Activated CD8-positive, alpha-beta memory T cell treated with anti-CD3 and anti-CD28 coated beads for 4 hours (primary cell): ENCODE measurements at regions not wholly inside any gene's neighbourhood (a gene's known extent, or its start where the extent isn't known, plus 50 kb on each side); places are given as distances from the start of the nearest gene placed in this dataset.
"Not testable (repeated sequence)": the region's sequence is repeated elsewhere in the genome, so short reads cannot be mapped to it uniquely, and the experiment has no call there.

Experiments
- DNase-seq, 2 donors: peaks; one replicate each; pipeline ENCODE4 v3.0.0-alpha.2; 2020; ENCODE audit warnings: low read depth in 2 of 2

DNA sequence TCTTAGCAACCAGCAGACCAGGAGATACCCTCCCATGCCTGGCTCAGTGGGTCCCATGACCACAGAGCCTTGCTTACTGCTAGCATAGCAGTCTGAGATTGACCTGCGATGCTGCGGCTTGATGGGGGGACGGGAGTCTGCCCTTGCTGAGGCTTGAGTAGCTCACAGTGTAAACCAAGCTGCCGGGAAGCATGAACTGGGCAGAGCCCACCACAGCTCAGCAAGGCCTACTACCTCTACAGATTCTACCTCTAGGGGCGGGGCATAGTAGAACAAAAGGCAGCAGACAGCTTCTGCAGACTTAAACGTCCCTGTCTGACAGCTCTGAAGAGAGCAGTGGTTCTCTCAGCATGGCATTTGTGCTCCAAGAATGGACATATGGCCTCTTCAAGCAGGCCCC is 86.7 kb upstream of the OR4E1 start:
- DNase-seq = not testable (repeated sequence)

DNA sequence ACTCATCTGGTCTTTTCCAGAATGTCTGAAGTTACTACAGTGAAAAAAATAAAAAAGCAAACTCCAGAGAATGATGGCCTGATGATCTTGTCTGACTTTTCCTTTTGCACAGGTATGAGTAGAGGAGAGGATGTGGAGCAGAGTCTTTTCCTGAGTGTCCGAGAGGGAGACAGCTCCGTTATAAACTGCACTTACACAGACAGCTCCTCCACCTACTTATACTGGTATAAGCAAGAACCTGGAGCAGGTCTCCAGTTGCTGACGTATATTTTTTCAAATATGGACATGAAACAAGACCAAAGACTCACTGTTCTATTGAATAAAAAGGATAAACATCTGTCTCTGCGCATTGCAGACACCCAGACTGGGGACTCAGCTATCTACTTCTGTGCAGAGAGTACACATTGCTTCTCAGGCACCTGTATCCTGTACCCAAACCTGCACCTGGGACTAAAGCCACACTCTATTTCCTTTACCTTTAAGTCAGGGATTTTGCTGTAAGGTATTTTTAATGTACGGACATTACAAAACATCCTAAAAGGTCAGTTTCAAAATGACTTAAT is 75.8 kb upstream of the OR4E1 start:
- DNase-seq = no peak

DNA sequence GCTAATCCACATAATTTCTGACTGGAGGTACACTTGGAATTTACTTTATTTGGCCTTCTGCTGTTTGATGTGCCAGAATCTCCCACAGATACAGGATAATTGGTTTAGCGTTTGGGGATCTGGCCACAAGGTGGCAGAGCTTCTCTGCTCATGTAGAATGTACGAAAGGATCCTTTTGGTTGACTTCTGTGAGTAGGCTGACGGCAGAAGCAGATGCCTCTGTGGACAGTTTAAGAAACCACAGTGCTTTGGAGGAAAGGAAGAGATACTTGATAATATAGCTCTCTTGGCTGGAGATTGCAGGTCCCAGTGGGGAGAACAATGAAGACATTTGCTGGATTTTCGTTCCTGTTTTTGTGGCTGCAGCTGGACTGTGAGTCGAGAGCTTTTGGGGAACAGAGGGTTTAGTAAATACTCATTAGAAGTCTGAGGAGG is 75.3 kb upstream of the OR4E1 start:
- no peak for DNase-seq

DNA sequence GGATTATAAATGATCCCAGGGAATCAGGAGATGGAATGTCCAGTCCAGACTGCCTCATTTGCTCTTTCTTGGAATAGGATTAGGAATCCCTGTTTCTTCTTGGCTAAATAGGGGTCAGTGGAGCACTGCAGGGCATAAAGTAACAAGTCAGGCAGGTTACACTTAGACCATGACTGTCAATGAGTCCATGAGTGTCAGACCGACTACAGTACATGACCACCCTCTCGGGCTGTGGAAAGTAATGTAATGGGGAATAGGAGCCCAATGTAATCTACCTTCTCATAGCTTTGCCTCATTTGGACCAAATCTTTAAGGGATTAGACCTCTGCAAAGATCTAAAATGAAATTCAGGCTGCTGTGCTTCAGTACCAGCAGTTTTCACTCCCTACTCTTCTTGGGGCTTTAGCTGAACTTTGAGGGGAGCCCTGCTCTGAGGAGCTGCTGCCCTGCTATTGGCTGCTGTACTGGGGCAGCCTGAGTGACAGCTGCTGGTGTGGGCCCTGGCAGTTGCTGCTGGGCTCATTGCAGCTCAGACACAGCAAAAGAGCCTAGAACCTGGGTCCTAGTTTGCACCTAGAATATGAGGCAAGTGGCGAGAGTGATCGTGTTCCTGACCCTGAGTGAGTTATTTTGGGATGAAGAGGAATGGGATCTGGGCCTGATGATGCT is 62.2 kb upstream of the OR4E1 start:
- DNase-seq = no peak

DNA sequence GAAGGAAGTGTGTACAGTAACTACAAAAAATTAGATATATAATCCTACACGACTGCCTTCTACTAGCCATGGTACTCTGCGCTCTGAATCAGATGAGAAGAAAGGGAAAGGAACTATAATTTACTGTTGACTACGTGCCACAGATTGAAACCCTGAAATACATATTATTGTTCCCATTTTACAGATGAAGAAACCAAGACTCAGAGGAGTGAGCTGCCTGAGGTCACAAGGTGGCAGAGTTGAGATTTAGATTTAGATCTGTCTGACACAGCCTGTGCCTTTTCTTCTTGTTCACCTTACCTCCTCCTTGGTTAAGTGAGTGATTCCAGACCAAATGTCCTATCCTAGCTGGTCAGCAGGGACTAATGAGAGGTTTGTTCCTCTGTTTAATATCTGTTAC is 61.6 kb upstream of the OR4E1 start:
- no peak for DNase-seq

DNA sequence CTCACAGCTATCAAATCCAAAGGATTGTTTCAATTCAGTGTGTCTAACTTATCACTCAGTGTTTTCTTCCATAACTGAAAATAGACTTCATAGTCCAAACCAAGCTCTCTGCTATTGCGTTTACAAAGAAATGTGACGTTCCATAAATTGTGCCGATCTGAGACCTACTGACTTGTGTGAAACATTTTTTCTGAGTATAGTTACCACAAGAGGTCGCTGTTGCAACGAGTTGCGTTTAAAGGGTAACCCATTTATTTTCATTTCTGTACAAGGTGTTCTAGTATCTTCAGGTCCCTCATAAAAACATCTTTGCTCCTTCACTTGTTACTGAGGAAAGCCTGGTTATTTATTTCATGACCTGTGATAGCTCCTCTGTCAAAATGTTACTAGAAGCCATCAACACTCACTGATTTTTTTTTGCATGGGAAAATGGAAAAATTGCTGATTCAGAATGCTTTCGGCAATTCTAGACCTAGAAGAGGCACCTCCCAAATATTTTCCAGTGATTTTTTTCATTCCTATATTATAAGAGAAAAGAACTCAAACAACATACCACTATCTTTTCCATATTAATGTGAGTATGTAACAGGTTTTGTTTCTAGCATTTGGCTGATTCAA is 60.9 kb upstream of the OR4E1 start:
- peak; percentile 18 to 31 for DNase-seq

DNA sequence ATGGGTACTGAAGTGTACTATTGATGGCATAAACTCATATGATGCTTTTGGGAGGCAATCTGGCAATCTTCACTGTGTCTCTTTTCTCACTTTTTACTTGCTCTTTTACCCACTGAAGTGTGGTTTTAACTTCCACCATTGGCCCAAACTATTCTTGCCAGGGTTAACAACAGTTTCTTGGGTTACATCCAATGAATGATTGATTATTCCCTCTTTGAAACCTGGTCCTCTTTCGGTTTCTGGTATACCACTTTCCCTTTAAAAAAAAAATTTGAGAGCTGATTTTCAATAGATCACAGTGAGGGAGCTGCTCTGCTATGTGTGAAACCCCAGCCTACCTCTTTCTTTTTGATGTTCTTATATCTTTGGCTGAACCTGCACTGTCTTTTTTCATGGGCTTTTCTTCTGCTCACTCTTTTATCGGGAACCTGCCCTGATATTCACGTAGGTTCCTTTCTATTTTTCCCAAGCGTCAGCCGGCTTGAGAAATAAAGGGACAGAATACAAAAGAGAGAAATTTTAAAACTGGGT is 56.1 kb upstream of the OR4E1 start:
- no peak for DNase-seq

DNA sequence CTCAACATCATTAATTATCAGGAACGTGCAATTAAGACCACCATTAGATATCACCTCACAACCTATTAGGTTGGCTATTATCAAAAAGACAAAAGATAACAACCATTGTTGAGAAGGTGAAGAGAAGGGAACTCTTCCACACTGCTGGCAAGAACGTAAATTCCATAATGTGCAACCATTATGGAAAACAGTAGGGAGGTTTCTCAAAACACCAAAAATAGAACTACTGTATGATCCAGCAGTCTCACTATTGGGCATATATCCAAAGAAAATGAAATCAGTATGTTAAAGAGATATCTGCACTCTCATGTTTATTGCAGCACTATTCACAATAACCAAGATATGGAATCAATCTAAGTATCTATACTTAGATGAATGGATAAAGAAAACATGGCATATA is 51.6 kb upstream of the OR4E1 start:
- no peak for DNase-seq

DNA sequence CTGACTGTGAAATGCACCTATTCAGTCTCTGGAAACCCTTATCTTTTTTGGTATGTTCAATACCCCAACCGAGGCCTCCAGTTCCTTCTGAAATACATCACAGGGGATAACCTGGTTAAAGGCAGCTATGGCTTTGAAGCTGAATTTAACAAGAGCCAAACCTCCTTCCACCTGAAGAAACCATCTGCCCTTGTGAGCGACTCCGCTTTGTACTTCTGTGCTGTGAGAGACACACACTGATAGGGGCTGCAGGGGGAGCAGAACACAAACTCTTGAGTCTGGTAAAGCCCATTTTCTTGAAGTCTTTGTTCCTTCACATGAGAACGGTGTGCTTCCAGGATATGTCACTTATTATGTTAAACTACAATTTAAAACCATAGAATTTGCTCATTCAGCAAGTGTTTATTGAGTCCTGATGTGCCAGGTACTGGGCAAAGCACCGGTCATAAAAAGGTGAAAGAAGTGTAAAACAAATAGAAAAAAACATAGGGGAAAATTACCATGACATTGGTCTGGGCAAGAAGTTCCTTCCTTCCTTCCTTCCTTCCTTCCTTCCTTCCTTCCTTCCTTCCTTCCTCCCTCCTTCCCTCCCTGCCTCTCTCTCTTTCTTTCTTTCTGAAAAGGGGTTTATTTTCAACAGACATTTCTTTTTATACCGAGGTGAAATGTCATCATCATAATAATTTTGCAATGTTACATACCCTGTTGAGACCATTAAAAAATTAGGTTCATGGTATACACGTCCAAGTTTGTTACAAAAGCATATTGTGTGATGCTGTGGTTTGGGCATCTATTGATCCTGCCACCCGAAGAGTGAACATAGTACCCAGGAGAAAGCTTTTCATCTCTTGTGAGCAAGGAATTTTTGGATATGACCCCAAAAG is 50.7 kb upstream of the OR4E1 start:
- no peak for DNase-seq

DNA sequence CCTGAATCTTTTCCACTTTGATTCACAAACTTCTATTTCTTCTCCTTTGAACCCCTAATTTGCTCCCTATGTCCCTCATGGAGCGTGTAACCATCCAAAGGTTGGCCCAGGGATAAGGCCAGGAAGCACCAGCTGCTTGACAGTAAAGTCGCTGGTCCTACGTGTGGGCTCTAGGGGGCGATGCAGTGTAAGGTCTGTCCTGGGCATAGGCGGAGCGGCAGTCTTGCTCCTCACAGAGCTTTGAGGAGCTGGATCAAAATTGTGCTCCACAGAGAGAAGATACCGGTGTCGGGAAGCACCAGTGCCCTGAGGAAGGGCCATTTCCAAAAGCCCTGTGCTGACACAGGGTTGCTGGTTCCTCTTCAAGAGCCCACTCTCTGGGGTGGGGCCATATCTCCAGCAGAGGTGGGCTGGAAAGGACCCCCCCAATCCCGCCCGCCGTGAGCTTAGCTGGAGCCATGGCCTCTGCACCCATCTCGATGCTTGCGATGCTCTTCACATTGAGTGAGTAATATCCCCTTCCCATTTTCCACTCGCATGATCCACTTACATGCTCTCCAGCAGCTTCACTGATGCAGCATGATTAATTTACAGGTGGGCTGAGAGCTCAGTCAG is 49.9 kb upstream of the OR4E1 start:
- no peak for DNase-seq
